ENCODE measurements at regions not wholly inside any gene's neighbourhood (a gene's known extent, or its start where the extent isn't known, plus 50 kb on each side); places are given as distances from the start of the nearest gene placed in this dataset.

DNA sequence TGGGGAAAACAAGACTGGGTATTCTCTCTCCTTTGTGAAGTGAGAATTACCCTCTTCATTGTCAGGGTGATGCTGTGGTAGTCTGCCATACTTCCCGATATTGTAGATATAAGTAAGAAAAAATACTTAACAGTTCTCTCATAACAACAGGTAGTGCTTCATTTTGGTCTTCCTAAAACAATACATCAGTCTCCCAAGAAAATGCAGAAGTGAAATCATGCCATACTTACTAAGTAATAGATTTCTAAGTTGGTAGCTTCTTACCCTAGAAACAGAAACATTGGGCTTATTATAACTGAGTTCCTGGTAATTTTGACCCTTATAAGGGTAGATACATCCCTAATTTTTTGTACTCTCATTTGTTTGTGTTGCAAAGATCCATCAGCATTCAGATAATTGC is 460.7 kb upstream of the DCC start:
- no peak for FAIRE-seq
- no peak for DNase-seq (ENCODE audit: insufficient read length, low spot score)
- TF ChIP-seq, protein P1, sequence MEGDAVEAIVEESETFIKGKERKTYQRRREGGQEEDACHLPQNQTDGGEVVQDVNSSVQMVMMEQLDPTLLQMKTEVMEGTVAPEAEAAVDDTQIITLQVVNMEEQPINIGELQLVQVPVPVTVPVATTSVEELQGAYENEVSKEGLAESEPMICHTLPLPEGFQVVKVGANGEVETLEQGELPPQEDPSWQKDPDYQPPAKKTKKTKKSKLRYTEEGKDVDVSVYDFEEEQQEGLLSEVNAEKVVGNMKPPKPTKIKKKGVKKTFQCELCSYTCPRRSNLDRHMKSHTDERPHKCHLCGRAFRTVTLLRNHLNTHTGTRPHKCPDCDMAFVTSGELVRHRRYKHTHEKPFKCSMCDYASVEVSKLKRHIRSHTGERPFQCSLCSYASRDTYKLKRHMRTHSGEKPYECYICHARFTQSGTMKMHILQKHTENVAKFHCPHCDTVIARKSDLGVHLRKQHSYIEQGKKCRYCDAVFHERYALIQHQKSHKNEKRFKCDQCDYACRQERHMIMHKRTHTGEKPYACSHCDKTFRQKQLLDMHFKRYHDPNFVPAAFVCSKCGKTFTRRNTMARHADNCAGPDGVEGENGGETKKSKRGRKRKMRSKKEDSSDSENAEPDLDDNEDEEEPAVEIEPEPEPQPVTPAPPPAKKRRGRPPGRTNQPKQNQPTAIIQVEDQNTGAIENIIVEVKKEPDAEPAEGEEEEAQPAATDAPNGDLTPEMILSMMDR (IDR thresholded peaks at IDR 0.05; ENCODE audit: insufficient read depth, missing control alignments): no peak

GRCh38 chr18:51881394-51881793 is 458.6 kb upstream of the DCC start:
- no peak for DNase-seq (ENCODE audit: insufficient read length, low spot score)
- no peak for FAIRE-seq
- TF ChIP-seq, protein P1 (IDR thresholded peaks at IDR 0.05; ENCODE audit: insufficient read depth, missing control alignments): no peak

DNA sequence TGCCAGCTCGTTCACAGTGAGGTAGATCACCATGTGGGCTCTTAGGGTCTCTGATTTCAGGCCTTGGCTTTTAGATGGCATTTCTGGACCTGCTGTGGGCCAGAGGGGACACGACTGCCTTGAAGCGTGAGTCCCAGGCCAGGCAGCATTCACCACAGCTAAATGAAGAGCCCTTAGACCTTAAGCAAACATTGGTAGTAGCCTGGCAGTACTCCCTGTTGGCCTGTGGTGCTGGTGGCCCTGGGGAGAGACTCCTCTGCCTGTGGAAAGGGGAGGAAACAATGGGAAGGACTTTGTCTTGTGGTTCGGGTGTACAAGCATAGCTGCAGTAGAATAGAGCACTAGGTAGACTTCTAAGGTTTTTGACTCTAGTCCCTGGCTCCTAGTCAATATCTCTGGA is 456.0 kb upstream of the DCC start:
- DNase-seq (ENCODE audit: insufficient read length, low spot score) (no peak), FAIRE-seq (no peak)
- TF ChIP-seq, protein P1 (IDR thresholded peaks at IDR 0.05; ENCODE audit: insufficient read depth, missing control alignments): no peak

GRCh38 chr18:51890762-51891161 is 449.2 kb upstream of the DCC start:
- TF ChIP-seq, protein P1 (IDR thresholded peaks at IDR 0.05; ENCODE audit: insufficient read depth, missing control alignments): no peak
- FAIRE-seq (no peak), DNase-seq (ENCODE audit: insufficient read length, low spot score) (no peak)

- FAIRE-seq (no peak), DNase-seq (ENCODE audit: insufficient read length, low spot score) (no peak)
- TF ChIP-seq, protein P1 (IDR thresholded peaks at IDR 0.05; ENCODE audit: insufficient read depth, missing control alignments): no peak
These were observed 448.1 kb upstream of the DCC start for GRCh38 chr18:51891876-51892275.

DNA sequence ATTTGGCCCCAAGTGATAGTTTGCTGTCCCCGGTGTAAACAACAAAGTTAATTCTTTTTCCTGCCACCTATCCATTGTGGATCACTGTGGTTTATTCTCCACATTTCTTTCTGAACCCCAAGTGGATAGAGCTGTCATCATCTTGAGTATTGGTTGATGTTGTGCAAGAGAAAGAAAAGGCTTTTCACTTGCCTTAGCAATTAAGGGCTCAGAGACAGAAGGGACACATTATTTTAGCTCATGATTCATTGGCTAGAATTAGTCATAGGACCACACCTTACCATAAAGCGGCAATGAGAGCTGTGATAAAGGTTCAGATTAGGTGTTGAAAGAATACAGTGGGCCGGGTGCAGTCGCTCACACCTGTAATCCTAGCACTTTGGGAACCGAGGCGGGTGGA is 442.1 kb upstream of the DCC start:
- FAIRE-seq (no peak), DNase-seq (ENCODE audit: insufficient read length, low spot score) (no peak)
- TF ChIP-seq, protein P1 (IDR thresholded peaks at IDR 0.05; ENCODE audit: insufficient read depth, missing control alignments): no peak

DNA sequence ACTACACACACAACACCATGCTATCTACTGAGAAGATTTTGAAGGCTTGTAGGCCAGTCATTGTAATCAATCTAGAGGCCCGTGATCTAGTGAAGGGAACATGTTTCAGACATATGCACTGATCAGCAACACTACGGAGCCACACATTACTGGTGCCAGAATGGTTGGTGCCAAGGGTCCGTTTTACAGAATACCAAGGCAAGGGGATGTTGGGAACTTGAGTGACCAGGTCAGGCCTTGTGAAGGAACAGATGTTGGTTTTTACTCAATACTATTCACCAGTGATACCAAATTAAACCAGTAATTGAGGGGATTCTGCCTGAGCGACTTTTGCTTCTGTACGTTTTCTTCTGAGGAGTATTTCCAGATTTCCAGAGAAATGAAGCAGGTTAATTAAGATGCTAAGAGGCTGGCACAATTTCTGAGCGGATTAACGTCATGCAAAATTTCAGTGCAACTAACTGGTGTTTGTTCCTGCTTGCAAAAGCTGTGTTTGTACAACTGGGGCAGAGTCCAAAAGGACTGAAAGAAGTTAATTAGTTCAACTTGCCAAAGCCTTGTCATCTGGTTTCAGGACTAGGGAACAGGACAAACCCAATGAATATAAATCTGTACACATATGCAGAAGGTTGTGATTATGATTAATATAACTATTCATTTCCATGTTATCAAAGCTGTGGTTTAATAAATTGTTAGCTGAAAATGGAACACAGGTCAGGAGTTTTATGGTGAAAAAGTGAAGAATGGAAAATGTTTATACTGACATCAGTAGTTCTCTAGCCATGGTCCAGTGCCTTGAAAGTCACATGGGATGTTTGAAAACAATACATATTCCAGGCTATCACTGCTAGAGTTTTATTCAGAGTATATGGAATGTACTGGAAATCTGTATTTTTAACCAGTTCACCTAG is 432.1 kb upstream of the DCC start:
- FAIRE-seq (no peak), DNase-seq (ENCODE audit: insufficient read length, low spot score) (no peak)
- TF ChIP-seq, protein P1 (IDR thresholded peaks at IDR 0.05; ENCODE audit: insufficient read depth, missing control alignments): no peak

Measured in D721Med (cell line).